Neural crest cell (in vitro differentiated cells): ENCODE measurements at regions not wholly inside any gene's neighbourhood (a gene's known extent, or its start where the extent isn't known, plus 50 kb on each side); places are given as distances from the start of the nearest gene placed in this dataset.
"Not testable (repeated sequence)": the region's sequence is repeated elsewhere in the genome, so short reads cannot be mapped to it uniquely, and the experiment has no call there.

Source experiments
- DNase-seq: peaks from one replicate; pipeline ENCODE4 v3.0.0; 2021; ENCODE audit warnings: low read depth, mixed read lengths, low spot score
- H3K27ac Mint-ChIP-seq: one replicate; pipeline ENCODE4 v1.8.0; 2021; ENCODE audit warnings: mild to moderate bottlenecking, mixed read lengths; ENCODE audit not compliant: unreplicated experiment
- H3K27me3 Mint-ChIP-seq: 2 replicates; pipeline ENCODE4 v1.8.0; 2021; ENCODE audit warnings: low read depth, mild to moderate bottlenecking, mixed read lengths
- H3K36me3 Mint-ChIP-seq: 2 replicates; pipeline ENCODE4 v1.8.0; 2021; ENCODE audit warnings: low read depth, mild to moderate bottlenecking, mixed read lengths
- H3K4me1 Mint-ChIP-seq: 2 replicates; pipeline ENCODE4 v1.8.0; 2021; ENCODE audit warnings: mixed read lengths
- H3K4me3 Mint-ChIP-seq: one replicate; pipeline ENCODE4 v1.8.0; 2021; ENCODE audit warnings: mild to moderate bottlenecking, mixed read lengths
- H3K9me3 Mint-ChIP-seq: 2 replicates; pipeline ENCODE4 v1.8.0; 2021; ENCODE audit warnings: mixed read lengths
- CTCF ChIP-seq: fragments of 200-600 bp; sonication (generic); conservative IDR thresholded peaks from 2 replicates; pipeline ENCODE4 v1.5.0; 2021; ENCODE audit warnings: antibody characterized with exemption, mild to moderate bottlenecking

DNA sequence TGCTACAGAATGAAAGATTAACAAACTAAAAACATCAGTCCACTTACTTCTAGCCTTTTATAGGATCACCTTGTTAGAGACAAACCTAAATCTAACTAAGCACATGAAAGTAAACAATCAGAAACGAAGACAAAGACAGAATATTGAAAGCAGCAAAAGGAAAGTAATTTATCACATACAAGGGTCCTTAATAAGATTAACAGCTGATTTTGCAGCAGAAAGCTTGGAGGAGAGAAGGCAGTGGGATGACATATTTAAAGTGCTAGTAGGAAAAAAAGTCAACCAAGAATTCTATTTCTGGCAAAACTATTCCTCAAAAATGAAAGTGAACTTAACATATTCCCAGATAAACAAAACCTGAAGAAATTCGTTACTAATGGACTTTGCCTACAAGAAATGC, 286.4 kb downstream of the RWDD3 start:
- no peak for DNase-seq
- Mint-ChIP-seq H3K4me1 (no peaks in the 10 kb centered on the region), H3K9me3 (peaks cover 14% of the 10 kb centered on the region), H3K36me3 (peaks cover 3% of the 10 kb centered on the region), H3K27ac (no peak overlapping the region), H3K4me3 (no peak overlapping the region), H3K27me3 (peaks cover 2% of the 10 kb centered on the region)
- TF ChIP-seq CTCF, result no peak

- no peak overlapping the region for H3K4me3 Mint-ChIP-seq
- no peaks in the 10 kb centered on the region for H3K27me3 Mint-ChIP-seq
- H3K9me3 Mint-ChIP-seq, result peaks cover 3% of the 10 kb centered on the region
- no peak for TF ChIP-seq CTCF
- H3K4me1 Mint-ChIP-seq, result no peaks in the 10 kb centered on the region
- H3K36me3 Mint-ChIP-seq, result no peaks in the 10 kb centered on the region
- no peak for DNase-seq
- H3K27ac Mint-ChIP-seq, result no peak overlapping the region
Observed at GRCh38 chr1:95532335-95532734, 298.3 kb downstream of the RWDD3 start.

DNA sequence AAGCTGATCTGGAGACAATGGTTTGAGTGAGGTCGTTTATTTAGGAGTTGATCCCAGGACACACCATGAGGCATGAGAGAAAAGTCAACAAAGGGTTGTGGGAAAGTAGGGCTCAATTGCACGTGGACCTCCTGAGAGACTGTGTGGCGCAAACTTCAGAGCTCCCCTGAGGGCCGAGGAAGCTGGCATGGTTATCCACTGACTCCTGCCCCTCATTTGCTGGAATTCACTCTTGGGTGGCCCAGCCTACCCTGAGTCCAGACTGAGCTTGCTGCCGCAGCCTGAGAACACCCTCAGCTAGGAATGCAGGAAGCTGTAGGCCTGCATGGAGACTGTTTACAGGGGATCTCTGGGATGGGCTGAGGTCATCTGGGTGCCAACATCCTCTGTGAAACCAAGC, 301.0 kb downstream of the RWDD3 start:
- no peak for DNase-seq
- Mint-ChIP-seq H3K27ac (no peak overlapping the region), H3K36me3 (no peaks in the 10 kb centered on the region), H3K4me3 (no peak overlapping the region), H3K4me1 (no peaks in the 10 kb centered on the region), H3K9me3 (no peaks in the 10 kb centered on the region), H3K27me3 (no peaks in the 10 kb centered on the region)
- no peak for TF ChIP-seq CTCF

DNA sequence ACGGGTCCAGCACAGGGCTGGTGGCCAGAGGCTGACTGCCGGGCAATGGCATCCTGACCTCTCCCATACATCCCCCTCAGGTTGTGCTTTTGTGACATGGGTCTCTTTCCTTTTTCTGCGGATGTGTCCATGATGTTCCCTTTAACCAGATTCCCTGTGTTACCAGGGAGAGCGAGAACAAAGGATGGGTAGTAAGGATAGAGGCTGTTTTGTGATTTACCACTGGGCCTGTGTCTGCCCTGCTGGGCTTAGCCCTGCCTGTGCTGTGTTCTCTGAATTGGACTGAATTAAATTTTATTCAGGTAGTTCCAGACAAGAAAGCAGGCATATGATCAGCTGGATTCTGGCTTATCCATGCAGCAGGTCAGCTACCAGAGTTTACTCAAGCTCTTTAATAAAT, 301.6 kb downstream of the RWDD3 start:
- Mint-ChIP-seq H3K4me1 (no peaks in the 10 kb centered on the region), H3K27ac (no peak overlapping the region), H3K4me3 (no peak overlapping the region), H3K36me3 (no peaks in the 10 kb centered on the region), H3K9me3 (no peaks in the 10 kb centered on the region), H3K27me3 (no peaks in the 10 kb centered on the region)
- TF ChIP-seq CTCF, result no peak
- DNase-seq, result no peak

GRCh38 chr1:95536501-95536900, 302.5 kb downstream of the RWDD3 start:
- no peaks in the 10 kb centered on the region for H3K4me1 Mint-ChIP-seq
- H3K27me3 Mint-ChIP-seq, result no peaks in the 10 kb centered on the region
- no peak for DNase-seq
- H3K4me3 Mint-ChIP-seq, result no peak overlapping the region
- no peaks in the 10 kb centered on the region for H3K9me3 Mint-ChIP-seq
- H3K27ac Mint-ChIP-seq, result no peak overlapping the region
- H3K36me3 Mint-ChIP-seq, result no peaks in the 10 kb centered on the region
- TF ChIP-seq CTCF, result no peak

DNA sequence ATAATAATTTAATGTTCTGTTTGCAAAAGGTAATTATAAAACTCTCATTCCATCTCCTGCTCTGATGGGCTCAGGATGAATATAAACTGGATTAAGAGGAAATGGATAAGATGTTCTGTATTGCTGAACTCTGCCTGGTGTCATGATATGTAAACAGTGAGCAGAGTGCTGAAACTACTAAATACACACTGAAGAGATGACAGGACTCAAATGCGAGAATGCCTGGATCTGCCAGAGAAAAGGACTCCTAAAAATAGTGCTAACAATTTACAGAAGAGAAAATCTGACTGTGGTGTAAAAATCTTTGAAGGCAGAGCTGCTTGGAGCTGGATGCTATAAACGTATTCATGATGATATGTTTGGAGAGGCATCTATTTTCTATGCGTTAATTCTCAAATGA, 303.2 kb downstream of the RWDD3 start:
- TF ChIP-seq CTCF, result no peak
- Mint-ChIP-seq H3K9me3 (no peaks in the 10 kb centered on the region), H3K27me3 (no peaks in the 10 kb centered on the region), H3K4me1 (no peaks in the 10 kb centered on the region), H3K36me3 (no peaks in the 10 kb centered on the region), H3K27ac (no peak overlapping the region), H3K4me3 (no peak overlapping the region)
- DNase-seq, result no peak

DNA sequence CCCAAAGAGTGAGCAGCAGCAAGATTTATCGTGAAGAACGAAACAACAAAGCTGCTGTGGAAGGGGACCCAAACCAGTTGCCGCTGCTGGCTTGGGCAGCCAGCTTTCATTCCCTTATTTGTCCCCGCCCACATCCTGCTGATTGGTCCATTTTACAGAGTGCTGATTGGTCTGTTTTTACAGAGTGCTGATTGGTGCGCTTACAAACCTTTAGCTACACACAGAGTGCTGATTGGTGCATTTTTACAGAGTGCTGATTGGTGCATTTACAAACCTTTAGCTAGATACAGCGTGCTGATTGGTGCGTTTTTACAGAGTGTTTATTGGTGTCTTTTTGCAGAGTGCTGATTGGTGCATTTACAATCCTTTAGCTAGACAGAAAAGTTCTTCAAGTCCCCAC, 304.2 kb downstream of the RWDD3 start:
- not testable (repeated sequence) for H3K4me3 Mint-ChIP-seq, H3K36me3 Mint-ChIP-seq, H3K4me1 Mint-ChIP-seq

More for the DNA sequence above, 304.2 kb downstream of the RWDD3 start:
- not testable (repeated sequence) for H3K9me3 Mint-ChIP-seq, H3K27ac Mint-ChIP-seq, H3K27me3 Mint-ChIP-seq, DNase-seq
